Effector memory CD8-positive, alpha-beta T cell (primary cell): ENCODE measurements at regions not wholly inside any gene's neighbourhood (a gene's known extent, or its start where the extent isn't known, plus 50 kb on each side); places are given as distances from the start of the nearest gene placed in this dataset.

Experiments used
- ATAC-seq: fragments of 150-1000 bp; cut with Tn5 transposase; replicated peaks from 2 replicates; pipeline ENCODE4 v1.10.0; 2021; ENCODE audit warnings: mild to moderate bottlenecking, moderate library complexity
- DNase-seq, 3 experiments: peaks; one replicate each; pipeline ENCODE4 v3.0.0; 2021
- H3K27ac Mint-ChIP-seq, 2 donors: one replicate each; pipeline ENCODE4 v1.8.0; 2022; ENCODE audit warnings: mild to moderate bottlenecking in 2 of 2, mixed read lengths in 2 of 2, moderate library complexity in 2 of 2
- H3K27me3 Mint-ChIP-seq, 2 donors: one replicate each; pipeline ENCODE4 v1.8.0; 2022; ENCODE audit warnings: mixed read lengths in 2 of 2
- H3K36me3 Mint-ChIP-seq: one replicate; pipeline ENCODE4 v1.8.0; 2022; ENCODE audit warnings: mild to moderate bottlenecking, moderate library complexity, mixed read lengths; ENCODE audit not compliant: insufficient read depth
- H3K4me1 Mint-ChIP-seq, 2 donors: one replicate each; pipeline ENCODE4 v1.8.0; 2022; ENCODE audit warnings: low read depth in 2 of 2, mixed read lengths in 2 of 2
- H3K4me3 Mint-ChIP-seq, 2 donors: one replicate each; pipeline ENCODE4 v1.8.0; 2022; ENCODE audit warnings: mild to moderate bottlenecking in 2 of 2, mixed read lengths in 2 of 2, moderate library complexity in 2 of 2
- H3K9me3 Mint-ChIP-seq, 2 donors: one replicate each; pipeline ENCODE4 v1.8.0; 2022; ENCODE audit warnings: mixed read lengths in 2 of 2

DNA sequence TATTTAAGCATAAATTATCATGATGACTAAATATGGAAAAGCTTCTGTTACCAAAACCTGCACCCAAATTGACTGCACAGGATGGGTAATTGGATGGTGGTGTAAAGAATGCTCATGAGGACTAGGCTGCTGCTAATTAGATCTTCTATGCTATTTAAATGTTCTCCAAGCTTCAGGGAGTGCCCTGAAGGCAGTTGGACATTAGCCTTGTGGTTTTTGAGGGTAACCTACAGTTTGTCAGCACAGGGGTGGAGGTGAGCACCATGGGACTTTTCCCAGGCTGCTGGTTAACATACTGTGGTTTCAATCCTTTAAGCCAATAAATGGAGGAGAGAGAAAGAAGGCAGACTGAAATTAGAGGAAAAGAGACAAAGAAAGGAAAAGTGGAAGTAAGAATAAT lies 145.0 kb downstream of the WIF1 start:
- DNase-seq, result no peak
- Mint-ChIP-seq H3K36me3 (no peaks in the 10 kb centered on the region), H3K27me3 (peaks cover 21 to 23% of the 10 kb centered on the region in 2 donors), H3K9me3 (no peaks in the 10 kb centered on the region), H3K4me1 (no peaks in the 10 kb centered on the region), H3K27ac (no peak overlapping the region), H3K4me3 (no peak overlapping the region)
- no peak for ATAC-seq

DNA sequence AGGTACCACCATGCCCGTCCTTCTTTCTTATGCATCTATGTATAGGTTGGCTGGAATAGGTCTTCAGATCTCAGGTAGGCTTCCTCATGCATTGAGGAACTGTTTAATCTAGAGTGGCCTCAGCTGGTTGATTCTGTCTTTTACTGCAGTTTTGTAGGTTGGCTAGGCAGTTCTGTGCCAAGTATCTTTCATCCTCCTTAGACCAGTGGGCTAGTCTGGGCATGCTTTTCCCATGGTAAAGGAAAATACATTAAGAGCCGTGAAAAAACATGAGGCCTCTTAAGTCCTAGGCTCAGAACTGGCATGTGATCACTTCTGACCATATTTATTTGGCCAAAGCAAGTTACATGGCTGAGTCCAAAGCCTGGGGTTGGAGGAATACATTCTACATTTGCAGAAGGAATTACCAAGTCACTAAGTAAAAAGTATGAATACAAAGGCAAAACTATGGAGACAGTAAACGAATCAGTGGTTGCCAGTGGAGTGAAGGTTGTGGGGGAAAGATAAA lies 137.3 kb downstream of the WIF1 start:
- no peak overlapping the region for H3K27ac Mint-ChIP-seq

GRCh38 chr12:64991121-64991611 lies 129.9 kb downstream of the WIF1 start:
- H3K9me3 Mint-ChIP-seq, result no peaks in the 10 kb centered on the region
- H3K4me1 Mint-ChIP-seq, result no peaks in the 10 kb centered on the region
- peaks cover 36 to 50% of the 10 kb centered on the region in 2 donors for H3K27me3 Mint-ChIP-seq
- H3K27ac Mint-ChIP-seq, result no peak overlapping the region
- DNase-seq, result no peak
- no peak overlapping the region for H3K4me3 Mint-ChIP-seq
- ATAC-seq, result no peak
- H3K36me3 Mint-ChIP-seq, result no peaks in the 10 kb centered on the region

More for the DNA sequence above, 137.3 kb downstream of the WIF1 start:
- Mint-ChIP-seq H3K4me1 (no peaks in the 10 kb centered on the region), H3K9me3 (no peaks in the 10 kb centered on the region), H3K27me3 (peaks cover 29 to 31% of the 10 kb centered on the region in 2 donors), H3K36me3 (no peaks in the 10 kb centered on the region), H3K4me3 (no peak overlapping the region)
- DNase-seq, result no peak
- ATAC-seq, result no peak

DNA sequence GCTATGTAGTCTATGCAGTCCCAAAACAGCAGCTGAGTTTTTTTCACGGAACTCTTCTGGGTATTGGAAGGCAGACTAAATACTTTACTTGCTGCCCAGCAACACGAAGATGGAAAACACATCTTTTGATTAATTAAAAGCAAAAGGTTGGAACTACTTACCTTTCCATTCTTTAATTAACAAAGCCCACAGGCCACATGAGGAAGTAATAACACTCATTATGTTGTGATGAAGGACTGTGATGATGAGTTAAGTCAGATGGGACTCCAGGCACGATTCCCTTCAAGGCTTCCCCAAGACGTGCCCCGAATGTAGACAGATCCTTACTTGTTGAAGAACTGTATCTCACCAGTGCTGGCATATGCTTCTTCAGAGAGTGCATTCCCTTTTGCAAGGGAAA lies 129.0 kb downstream of the WIF1 start:
- ATAC-seq (no peak), DNase-seq (no peak)
- no peak overlapping the region for H3K4me3 Mint-ChIP-seq
- H3K36me3 Mint-ChIP-seq, result no peaks in the 10 kb centered on the region
- H3K27me3 Mint-ChIP-seq, result peaks cover 32 to 54% of the 10 kb centered on the region in 2 donors
- no peaks in the 10 kb centered on the region for H3K4me1 Mint-ChIP-seq
- no peak overlapping the region for H3K27ac Mint-ChIP-seq
- H3K9me3 Mint-ChIP-seq, result no peaks in the 10 kb centered on the region

- no peaks in the 10 kb centered on the region for H3K4me1 Mint-ChIP-seq
- no peaks in the 10 kb centered on the region for H3K9me3 Mint-ChIP-seq
Observed at GRCh38 chr12:64992641-64993040, 128.5 kb downstream of the WIF1 start.

GRCh38 chr12:64993461-64993860 lies 127.6 kb downstream of the WIF1 start:
- H3K4me3 Mint-ChIP-seq, result no peak overlapping the region
- H3K9me3 Mint-ChIP-seq, result no peaks in the 10 kb centered on the region
- DNase-seq (no peak), ATAC-seq (no peak)
- H3K4me1 Mint-ChIP-seq, result no peaks in the 10 kb centered on the region
- H3K27ac Mint-ChIP-seq, result no peak overlapping the region
- peaks cover 38 to 63% of the 10 kb centered on the region in 2 donors for H3K27me3 Mint-ChIP-seq
- no peaks in the 10 kb centered on the region for H3K36me3 Mint-ChIP-seq

More at GRCh38 chr12:64992641-64993040, 128.5 kb downstream of the WIF1 start:
- H3K4me3 Mint-ChIP-seq, result no peak overlapping the region
- H3K27ac Mint-ChIP-seq, result no peak overlapping the region
- peaks cover 34 to 57% of the 10 kb centered on the region in 2 donors for H3K27me3 Mint-ChIP-seq
- no peaks in the 10 kb centered on the region for H3K36me3 Mint-ChIP-seq
- ATAC-seq (no peak), DNase-seq (no peak)

- Mint-ChIP-seq H3K27ac (no peak overlapping the region), H3K9me3 (no peaks in the 10 kb centered on the region), H3K4me3 (no peak overlapping the region), H3K27me3 (peaks cover 33 to 50% of the 10 kb centered on the region in 2 donors), H3K4me1 (no peaks in the 10 kb centered on the region), H3K36me3 (no peaks in the 10 kb centered on the region)
- no peak for DNase-seq
- no peak for ATAC-seq
Observed at GRCh38 chr12:64995816-64996215, 125.3 kb downstream of the WIF1 start.

DNA sequence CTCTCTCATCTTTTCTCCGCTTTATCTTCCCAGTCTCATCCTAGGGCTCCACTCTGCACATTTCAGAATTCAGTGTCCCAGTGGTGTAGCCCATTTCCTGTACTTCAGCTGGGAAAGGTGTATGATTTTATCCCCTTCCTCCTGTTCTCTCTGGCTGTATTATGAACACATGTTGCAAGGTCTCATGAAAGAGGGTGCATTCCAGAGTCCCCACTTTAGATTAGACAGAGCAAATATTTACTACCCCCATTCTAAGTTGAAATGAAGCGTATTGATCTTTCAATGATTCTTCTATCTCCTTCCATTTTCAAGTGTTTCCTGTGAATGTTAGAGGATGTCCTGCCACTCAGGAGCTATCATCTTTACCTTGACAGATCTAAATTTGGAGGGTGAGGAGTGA lies 123.2 kb downstream of the WIF1 start:
- ATAC-seq, result no peak
- no peak overlapping the region for H3K27ac Mint-ChIP-seq

GRCh38 chr12:64998371-64999147 lies 122.5 kb downstream of the WIF1 start:
- peaks cover 0 to 3% of the 10 kb centered on the region in 2 donors for H3K9me3 Mint-ChIP-seq
- H3K36me3 Mint-ChIP-seq, result no peaks in the 10 kb centered on the region
- H3K4me3 Mint-ChIP-seq, result no peak overlapping the region
- H3K27me3 Mint-ChIP-seq, result peaks cover 34 to 47% of the 10 kb centered on the region in 2 donors
- no peak overlapping the region for H3K27ac Mint-ChIP-seq
- DNase-seq (no peak), ATAC-seq (no peak)
- no peaks in the 10 kb centered on the region for H3K4me1 Mint-ChIP-seq

More for the DNA sequence above, 123.2 kb downstream of the WIF1 start:
- Mint-ChIP-seq H3K4me3 (no peak overlapping the region), H3K27me3 (peaks cover 30 to 44% of the 10 kb centered on the region in 2 donors), H3K9me3 (no peaks in the 10 kb centered on the region), H3K36me3 (no peaks in the 10 kb centered on the region), H3K4me1 (no peaks in the 10 kb centered on the region)
- DNase-seq, result no peak

- no peak for DNase-seq
- Mint-ChIP-seq H3K27ac (no peak overlapping the region), H3K9me3 (peaks cover 0 to 5% of the 10 kb centered on the region in 2 donors), H3K4me3 (no peak overlapping the region), H3K4me1 (no peaks in the 10 kb centered on the region), H3K36me3 (no peaks in the 10 kb centered on the region), H3K27me3 (peaks cover 36 to 45% of the 10 kb centered on the region in 2 donors)
- ATAC-seq, result no peak
Observed at GRCh38 chr12:64999148-64999425, 122.0 kb downstream of the WIF1 start.
